Stimulated activated CD4-positive, alpha-beta T cell treated with anti-CD3 and anti-CD28 coated beads, Interleukin-12 subunit alpha, Interleukin-12 subunit beta, amount 100 ng/mL, for 4 hours (primary cell): ENCODE measurements at regions not wholly inside any gene's neighbourhood (a gene's known extent, or its start where the extent isn't known, plus 50 kb on each side); places are given as distances from the start of the nearest gene placed in this dataset.
A peak's percentile ranks its signal among the peaks of the same experiment; 100 is the strongest.
"Not testable (repeated sequence)": the region's sequence is repeated elsewhere in the genome, so short reads cannot be mapped to it uniquely, and the experiment has no call there.

Experiments used
- DNase-seq: peaks from one replicate; pipeline ENCODE4 v3.0.0-alpha.2; 2020

GRCh38 chr19:20482721-20483120 lies 82.9 kb downstream of the ZNF737 start:
- no peak for DNase-seq

GRCh38 chr19:20481736-20482135 lies 83.8 kb downstream of the ZNF737 start:
- no peak for DNase-seq

- DNase-seq: no peak
Measured at GRCh38 chr19:20479483-20479882, 86.1 kb downstream of the ZNF737 start.

GRCh38 chr19:20478936-20479335 lies 86.6 kb downstream of the ZNF737 start:
- no peak for DNase-seq

- no peak for DNase-seq
Measured at GRCh38 chr19:20472854-20473253, 92.7 kb downstream of the ZNF737 start.

- no peak for DNase-seq
Measured at GRCh38 chr19:20471431-20471830, 94.2 kb downstream of the ZNF737 start.

- DNase-seq: no peak
Measured at GRCh38 chr19:20470345-20471135, 95.0 kb downstream of the ZNF737 start.

- not testable (repeated sequence) for DNase-seq
Measured at GRCh38 chr19:20466638-20466990, 99.0 kb downstream of the ZNF737 start.

- DNase-seq: not testable (repeated sequence)
Measured at GRCh38 chr19:20465922-20466637, 99.5 kb downstream of the ZNF737 start.

- DNase-seq: no peak
Measured at GRCh38 chr19:20453425-20453935, 112.1 kb downstream of the ZNF737 start.

- DNase-seq: no peak
Measured at GRCh38 chr19:20444202-20444885, 121.2 kb downstream of the ZNF737 start.

- DNase-seq: not testable (repeated sequence)
Measured at GRCh38 chr19:20432266-20432842, 133.2 kb downstream of the ZNF737 start.

GRCh38 chr19:20431826-20432225 lies 133.8 kb downstream of the ZNF737 start:
- no peak for DNase-seq

- DNase-seq: peak; percentile 10
Measured at GRCh38 chr19:20423381-20424197, 142.0 kb downstream of the ZNF737 start.

GRCh38 chr19:20422216-20423205 lies 143.1 kb downstream of the ZNF737 start:
- no peak for DNase-seq

- no peak for DNase-seq
Measured at GRCh38 chr19:20416661-20417060, 148.9 kb downstream of the ZNF737 start.

- no peak for DNase-seq
Measured at GRCh38 chr19:20414120-20414519, 151.5 kb downstream of the ZNF737 start.

- DNase-seq: no peak
Measured at GRCh38 chr19:20413705-20414104, 151.9 kb downstream of the ZNF737 start.

- DNase-seq: no peak
Measured at GRCh38 chr19:20412846-20413245, 152.7 kb downstream of the ZNF737 start.

- DNase-seq: no peak
Measured at GRCh38 chr19:20397292-20397691, 168.3 kb downstream of the ZNF737 start.

GRCh38 chr19:20388706-20389225 lies 176.8 kb downstream of the ZNF737 start:
- DNase-seq: no peak
